ENCODE measurements at regions not wholly inside any gene's neighbourhood (a gene's known extent, or its start where the extent isn't known, plus 50 kb on each side); places are given as distances from the start of the nearest gene placed in this dataset.

DNA sequence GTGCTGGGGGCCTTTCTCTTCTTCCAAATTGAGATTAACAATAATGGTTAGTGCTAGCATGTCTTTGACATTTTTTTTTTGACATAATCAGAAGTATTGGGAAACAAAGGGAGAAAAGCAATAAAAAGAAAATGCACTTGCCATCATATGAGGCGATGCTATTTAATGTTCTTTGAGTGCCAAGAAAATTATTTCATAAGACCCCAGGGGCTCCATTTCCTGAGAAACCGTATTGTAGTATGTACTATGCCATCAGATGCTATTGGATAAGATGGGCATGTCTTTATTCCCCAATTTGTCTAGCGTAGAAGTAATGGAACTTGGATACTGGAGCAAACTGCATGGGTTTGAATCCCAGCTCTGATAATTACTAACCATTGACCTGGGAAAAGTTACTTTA, 408.9 kb downstream of the ADRA2A start:
- Histone ChIP-seq H3K4me2 (no peak overlapping the region), H3K36me3 (ENCODE audit: low read depth) (no peaks in the 10 kb centered on the region), H4K20me1 (ENCODE audit: insufficient read depth) (no peaks in the 10 kb centered on the region), H3F3A (ENCODE audit: insufficient read depth, low read depth) (no peaks in the 10 kb centered on the region), H3K27me3 (ENCODE audit: insufficient read depth, low read depth) (no peaks in the 10 kb centered on the region), H3K4me1 (replicated peaks; ENCODE audit: insufficient read depth) (no peaks in the 10 kb centered on the region), H3K79me2 (ENCODE audit: low read depth) (no peaks in the 10 kb centered on the region), H3K27ac (no peak overlapping the region), H2AFZ (no peak overlapping the region), H3K9me3 (ENCODE audit: insufficient read depth, low read depth) (no peaks in the 10 kb centered on the region), H3K9me2 (ENCODE audit: insufficient read depth) (no peaks in the 10 kb centered on the region), H3K4me3 (no peak overlapping the region)
- CTCF ChIA-PET: no interaction called here
- BruUV-seq (replicated peaks): no TSS peak
- TF ChIP-seq CTCF (conservative IDR thresholded peaks at IDR 0.05) (no peak), EZH2 (IDR thresholded peaks at IDR 0.05; ENCODE audit: low read depth) (no peak)
- intact Hi-C loops (cut with micrococcal nuclease; ENCODE audit: unreplicated experiment): no loop called here
- DNase-seq: no peak
- POLR2A ChIA-PET (ENCODE audit: unreplicated experiment): no interaction called here

- Histone ChIP-seq H3F3A (ENCODE audit: insufficient read depth, low read depth) (no peaks in the 10 kb centered on the region), H3K27ac (no peak overlapping the region), H3K4me3 (no peak overlapping the region), H2AFZ (no peak overlapping the region), H3K79me2 (ENCODE audit: low read depth) (no peaks in the 10 kb centered on the region), H4K20me1 (ENCODE audit: insufficient read depth) (no peaks in the 10 kb centered on the region), H3K27me3 (ENCODE audit: insufficient read depth, low read depth) (no peaks in the 10 kb centered on the region), H3K9me3 (ENCODE audit: insufficient read depth, low read depth) (no peaks in the 10 kb centered on the region), H3K4me1 (replicated peaks; ENCODE audit: insufficient read depth) (no peaks in the 10 kb centered on the region), H3K4me2 (no peak overlapping the region), H3K36me3 (ENCODE audit: low read depth) (no peaks in the 10 kb centered on the region), H3K9me2 (ENCODE audit: insufficient read depth) (no peaks in the 10 kb centered on the region)
- ChIA-PET CTCF (no interaction called here), POLR2A (ENCODE audit: unreplicated experiment) (no interaction called here)
- no TSS peak for BruUV-seq (replicated peaks)
- TF ChIP-seq CTCF (conservative IDR thresholded peaks at IDR 0.05) (no peak), EZH2 (IDR thresholded peaks at IDR 0.05; ENCODE audit: low read depth) (no peak)
- intact Hi-C loops (cut with micrococcal nuclease; ENCODE audit: unreplicated experiment): no loop called here
- no peak for DNase-seq
Observed at GRCh38 chr10:111486346-111486745, 409.5 kb downstream of the ADRA2A start.

DNA sequence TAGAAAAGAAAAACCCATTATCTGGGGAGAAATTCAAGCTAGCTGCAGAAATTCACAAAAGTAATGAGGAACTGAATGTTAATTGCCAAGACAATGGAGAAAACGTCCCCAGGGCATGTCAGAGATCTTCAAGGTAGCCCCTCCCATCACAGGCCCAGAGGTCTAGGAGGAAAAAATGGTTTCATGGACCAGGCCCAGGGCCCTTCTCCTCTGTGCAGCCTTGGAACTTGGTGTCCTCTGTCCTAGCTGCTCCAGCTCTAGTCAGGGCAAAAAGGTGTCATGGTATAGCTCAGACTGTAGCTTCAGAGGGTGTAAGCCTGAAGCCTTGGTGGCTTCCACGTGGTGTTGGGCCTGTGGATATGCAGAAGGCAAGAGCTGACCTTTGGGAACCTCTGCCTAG, 411.8 kb downstream of the ADRA2A start:
- Histone ChIP-seq H3F3A (ENCODE audit: insufficient read depth, low read depth) (no peaks in the 10 kb centered on the region), H2AFZ (no peak overlapping the region), H3K27ac (no peak overlapping the region), H3K9me3 (ENCODE audit: insufficient read depth, low read depth) (no peaks in the 10 kb centered on the region), H3K36me3 (ENCODE audit: low read depth) (no peaks in the 10 kb centered on the region), H3K4me2 (no peak overlapping the region), H4K20me1 (ENCODE audit: insufficient read depth) (no peaks in the 10 kb centered on the region), H3K27me3 (ENCODE audit: insufficient read depth, low read depth) (no peaks in the 10 kb centered on the region), H3K4me1 (replicated peaks; ENCODE audit: insufficient read depth) (no peaks in the 10 kb centered on the region), H3K9me2 (ENCODE audit: insufficient read depth) (no peaks in the 10 kb centered on the region), H3K79me2 (ENCODE audit: low read depth) (no peaks in the 10 kb centered on the region), H3K4me3 (no peak overlapping the region)
- intact Hi-C loops (cut with micrococcal nuclease; ENCODE audit: unreplicated experiment): no loop called here
- no peak for DNase-seq
- ChIA-PET POLR2A (ENCODE audit: unreplicated experiment) (no interaction called here), CTCF (no interaction called here)
- no peak for TF ChIP-seq CTCF (conservative IDR thresholded peaks at IDR 0.05)
- no TSS peak for BruUV-seq (replicated peaks)
